T-helper 17 cell (primary cell): ENCODE measurements at regions not wholly inside any gene's neighbourhood (a gene's known extent, or its start where the extent isn't known, plus 50 kb on each side); places are given as distances from the start of the nearest gene placed in this dataset.

ENCODE experiments used
- ATAC-seq: fragments of 150-1000 bp; cut with Tn5 transposase; 2 replicates; pipeline ENCODE4 v1.10.0; 2021; ENCODE audit warnings: mild to moderate bottlenecking, moderate library complexity
- DNase-seq, 3 donors: peaks; one replicate each; pipeline versions ENCODE4 v3.0.0 to v3.0.0-alpha.2; 2020 to 2021
- H3K9me3 ChIP-seq: one replicate; pipeline ENCODE4 v1.7.0; 2013; ENCODE audit warnings: low read length, mild to moderate bottlenecking; ENCODE audit not compliant: control insufficient read depth, poor library complexity, severe bottlenecking
- H3K27ac Mint-ChIP-seq: one replicate; pipeline ENCODE4 v1.8.0; 2022; ENCODE audit warnings: mild to moderate bottlenecking, moderate library complexity, mixed read lengths
- H3K27me3 Mint-ChIP-seq: one replicate; pipeline ENCODE4 v1.8.0; 2022; ENCODE audit warnings: mixed read lengths
- H3K36me3 Mint-ChIP-seq: one replicate; pipeline ENCODE4 v1.8.0; 2022; ENCODE audit warnings: low read depth, mixed read lengths
- H3K4me1 Mint-ChIP-seq: one replicate; pipeline ENCODE4 v1.8.0; 2022; ENCODE audit warnings: mild to moderate bottlenecking, mixed read lengths
- H3K4me3 Mint-ChIP-seq: one replicate; pipeline ENCODE4 v1.8.0; 2022; ENCODE audit warnings: mild to moderate bottlenecking, moderate library complexity, mixed read lengths

GRCh38 chr4:82044141-82044993 is 329.4 kb downstream of the HNRNPD start:
- ATAC-seq: peak; percentile 30
- H3K36me3 Mint-ChIP-seq: no peaks in the 10 kb centered on the region
- DNase-seq: no peak
- H3K9me3 ChIP-seq: no peaks in the 10 kb centered on the region
- no peak overlapping the region for H3K27ac Mint-ChIP-seq
- peaks cover 71% of the 10 kb centered on the region for H3K27me3 Mint-ChIP-seq
- no peaks in the 10 kb centered on the region for H3K4me1 Mint-ChIP-seq
- peak overlapping the region; percentile 41 for H3K4me3 Mint-ChIP-seq

DNA sequence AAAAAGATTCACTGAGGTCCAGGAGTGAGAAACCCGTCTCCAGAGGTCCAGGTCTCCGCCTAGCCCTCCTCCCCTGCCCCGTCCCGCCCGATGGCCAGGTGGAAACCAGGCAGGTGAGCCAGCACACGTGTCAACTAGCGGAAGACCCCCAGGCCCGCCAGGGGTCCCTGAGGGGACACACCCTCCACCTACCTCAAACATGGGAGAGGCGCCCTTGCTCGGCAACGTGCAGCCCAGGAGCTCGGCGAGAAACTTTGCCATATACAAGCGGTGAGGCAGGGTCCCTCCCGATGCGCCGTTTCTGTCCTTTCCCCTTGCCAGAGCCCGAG is 330.0 kb downstream of the HNRNPD start:
- Mint-ChIP-seq H3K4me3 (peak overlapping the region; percentile 79), H3K4me1 (no peaks in the 10 kb centered on the region), H3K27me3 (peaks cover 76% of the 10 kb centered on the region), H3K36me3 (no peaks in the 10 kb centered on the region), H3K27ac (no peak overlapping the region)
- DNase-seq (no peak), ATAC-seq (no peak)
- no peaks in the 10 kb centered on the region for H3K9me3 ChIP-seq

DNA sequence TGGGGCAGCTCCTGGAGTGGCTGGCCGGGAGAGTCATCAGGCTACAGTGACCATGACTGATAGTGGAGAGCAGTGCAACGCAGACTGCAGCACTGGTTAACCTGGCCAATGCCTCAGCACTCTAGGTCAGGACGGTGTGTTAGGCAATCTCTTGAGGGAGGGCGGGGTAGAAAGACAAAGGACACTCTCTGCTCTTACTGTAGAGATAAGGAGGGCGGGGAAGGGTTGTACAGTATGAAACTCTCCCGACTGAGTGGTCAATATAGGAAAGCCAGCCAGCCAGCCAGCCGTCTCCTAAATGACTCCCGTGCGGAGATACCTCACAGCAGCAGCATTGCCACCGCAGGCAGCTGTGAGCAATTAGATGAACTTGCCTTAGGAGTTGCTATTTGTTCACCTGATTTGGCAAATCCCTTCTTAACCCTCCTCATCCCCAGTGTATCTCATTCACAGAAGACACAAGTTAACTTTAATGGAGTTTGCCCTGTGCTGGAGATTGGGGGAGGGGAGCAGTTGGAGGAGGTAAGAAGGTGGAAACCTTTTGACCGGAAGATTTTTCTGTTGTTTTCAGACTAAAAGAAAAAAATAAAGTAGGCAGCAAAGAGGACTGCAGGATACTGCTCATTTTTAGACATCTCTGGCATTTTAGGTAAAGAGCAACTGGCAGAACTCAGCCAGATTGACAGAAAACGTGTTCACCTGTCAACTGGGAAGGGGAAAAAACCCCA is 330.5 kb downstream of the HNRNPD start:
- ATAC-seq (no peak), DNase-seq (no peak)
- Mint-ChIP-seq H3K36me3 (no peaks in the 10 kb centered on the region), H3K4me3 (peak overlapping the region; percentile 79), H3K4me1 (no peaks in the 10 kb centered on the region), H3K27me3 (peaks cover 81% of the 10 kb centered on the region), H3K27ac (no peak overlapping the region)
- H3K9me3 ChIP-seq: no peaks in the 10 kb centered on the region

DNA sequence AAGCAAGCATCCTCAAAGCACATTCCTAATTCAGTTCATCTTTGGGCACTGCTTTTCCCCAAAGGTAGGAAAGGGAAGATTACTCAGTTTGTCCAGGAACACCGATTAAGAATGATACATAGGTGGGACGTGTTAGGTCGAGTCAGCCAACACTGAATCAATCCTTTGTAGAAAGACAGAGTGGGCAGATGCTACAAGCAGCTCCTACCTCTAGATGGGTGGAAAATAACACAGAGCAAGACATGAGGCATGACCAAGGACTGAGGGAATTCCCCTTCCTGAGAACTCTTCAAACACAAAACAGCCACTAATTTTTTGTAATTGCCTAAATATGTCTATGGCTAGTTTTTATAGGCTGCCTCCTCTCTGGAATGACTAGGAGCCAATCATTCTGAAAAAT is 331.7 kb downstream of the HNRNPD start:
- DNase-seq (no peak), ATAC-seq (no peak)
- H3K9me3 ChIP-seq: no peaks in the 10 kb centered on the region
- Mint-ChIP-seq H3K4me1 (no peaks in the 10 kb centered on the region), H3K4me3 (no peak overlapping the region), H3K36me3 (no peaks in the 10 kb centered on the region), H3K27me3 (peaks cover 81% of the 10 kb centered on the region), H3K27ac (no peak overlapping the region)

- ATAC-seq: no peak
- no peak overlapping the region for H3K27ac Mint-ChIP-seq
- peaks cover 79% of the 10 kb centered on the region for H3K27me3 Mint-ChIP-seq
- DNase-seq: no peak
- H3K36me3 Mint-ChIP-seq: no peaks in the 10 kb centered on the region
- H3K4me3 Mint-ChIP-seq: no peak overlapping the region
- H3K4me1 Mint-ChIP-seq: no peaks in the 10 kb centered on the region
- no peaks in the 10 kb centered on the region for H3K9me3 ChIP-seq
Observed at GRCh38 chr4:82038936-82039335, 334.9 kb downstream of the HNRNPD start.

DNA sequence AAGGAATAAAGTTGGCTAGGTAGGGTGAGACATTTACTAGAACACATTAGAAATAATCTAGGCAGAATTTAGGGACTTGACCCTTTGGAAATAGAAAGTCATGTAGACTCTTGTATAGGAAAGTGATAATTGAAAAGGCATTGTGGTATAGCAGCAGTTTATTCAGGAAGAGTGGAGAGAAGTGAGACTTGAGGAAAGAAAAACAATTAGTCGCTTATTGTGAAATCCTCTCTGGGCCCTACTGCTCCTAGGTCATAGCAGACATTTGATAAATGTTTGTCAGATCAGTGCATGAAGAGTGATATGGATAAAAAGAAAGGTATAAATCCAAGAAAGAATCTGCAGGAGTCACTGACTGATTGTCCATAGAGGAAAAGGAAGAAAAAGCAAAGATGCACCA is 337.6 kb downstream of the HNRNPD start:
- H3K27ac Mint-ChIP-seq: no peak overlapping the region
- H3K4me3 Mint-ChIP-seq: no peak overlapping the region
- ATAC-seq: no peak
- no peaks in the 10 kb centered on the region for H3K9me3 ChIP-seq
- no peak for DNase-seq
- no peaks in the 10 kb centered on the region for H3K4me1 Mint-ChIP-seq
- peaks cover 61% of the 10 kb centered on the region for H3K27me3 Mint-ChIP-seq
- H3K36me3 Mint-ChIP-seq: no peaks in the 10 kb centered on the region

GRCh38 chr4:82034878-82035277 is 338.9 kb downstream of the HNRNPD start:
- ATAC-seq (no peak), DNase-seq (no peak)
- no peaks in the 10 kb centered on the region for H3K36me3 Mint-ChIP-seq
- no peaks in the 10 kb centered on the region for H3K4me1 Mint-ChIP-seq
- no peak overlapping the region for H3K27ac Mint-ChIP-seq
- no peaks in the 10 kb centered on the region for H3K9me3 ChIP-seq
- H3K27me3 Mint-ChIP-seq: peaks cover 50% of the 10 kb centered on the region
- no peak overlapping the region for H3K4me3 Mint-ChIP-seq

GRCh38 chr4:82033862-82034261 is 339.9 kb downstream of the HNRNPD start:
- Mint-ChIP-seq H3K27ac (no peak overlapping the region), H3K27me3 (peaks cover 53% of the 10 kb centered on the region), H3K4me1 (no peaks in the 10 kb centered on the region), H3K4me3 (no peak overlapping the region), H3K36me3 (no peaks in the 10 kb centered on the region)
- H3K9me3 ChIP-seq: no peaks in the 10 kb centered on the region
- ATAC-seq (no peak), DNase-seq (no peak)

GRCh38 chr4:82031376-82031927 is 342.3 kb downstream of the HNRNPD start:
- Mint-ChIP-seq H3K4me1 (no peaks in the 10 kb centered on the region), H3K4me3 (no peak overlapping the region), H3K27me3 (peaks cover 44% of the 10 kb centered on the region), H3K27ac (no peak overlapping the region), H3K36me3 (no peaks in the 10 kb centered on the region)
- ATAC-seq (no peak), DNase-seq (no peak)
- H3K9me3 ChIP-seq: no peaks in the 10 kb centered on the region

- no peak for ATAC-seq
- no peak for DNase-seq
- Mint-ChIP-seq H3K36me3 (no peaks in the 10 kb centered on the region), H3K27ac (no peak overlapping the region), H3K4me1 (no peaks in the 10 kb centered on the region), H3K4me3 (no peak overlapping the region), H3K27me3 (peaks cover 6% of the 10 kb centered on the region)
- no peaks in the 10 kb centered on the region for H3K9me3 ChIP-seq
Observed at GRCh38 chr4:82017680-82018079, 356.1 kb downstream of the HNRNPD start.

- no peaks in the 10 kb centered on the region for H3K9me3 ChIP-seq
- Mint-ChIP-seq H3K4me3 (no peak overlapping the region), H3K27ac (no peak overlapping the region), H3K36me3 (no peaks in the 10 kb centered on the region), H3K4me1 (no peaks in the 10 kb centered on the region), H3K27me3 (peaks cover 28% of the 10 kb centered on the region)
- no peak for ATAC-seq
- DNase-seq: no peak
Observed at GRCh38 chr4:82005158-82005557, 368.6 kb downstream of the HNRNPD start.

- H3K27me3 Mint-ChIP-seq: no peaks in the 10 kb centered on the region
Observed at GRCh38 chr4:81997313-81997712, 376.5 kb downstream of the HNRNPD start.

GRCh38 chr4:81990898-81991297 is 382.9 kb downstream of the HNRNPD start:
- Mint-ChIP-seq H3K36me3 (no peaks in the 10 kb centered on the region), H3K4me3 (no peak overlapping the region), H3K27ac (no peak overlapping the region), H3K4me1 (peaks cover 2% of the 10 kb centered on the region), H3K27me3 (peaks cover 32% of the 10 kb centered on the region)
- no peak for DNase-seq
- no peaks in the 10 kb centered on the region for H3K9me3 ChIP-seq
- no peak for ATAC-seq

More at GRCh38 chr4:81997313-81997712, 376.5 kb downstream of the HNRNPD start:
- ATAC-seq: no peak
- Mint-ChIP-seq H3K4me3 (no peak overlapping the region), H3K4me1 (no peaks in the 10 kb centered on the region), H3K36me3 (no peaks in the 10 kb centered on the region), H3K27ac (no peak overlapping the region)
- H3K9me3 ChIP-seq: no peaks in the 10 kb centered on the region
- no peak for DNase-seq
